WTC11 (cell line): ENCODE measurements at regions not wholly inside any gene's neighbourhood (a gene's known extent, or its start where the extent isn't known, plus 50 kb on each side); places are given as distances from the start of the nearest gene placed in this dataset.

Source experiments
- CTCF ChIP-seq: fragments of 200-600 bp; IDR thresholded peaks from 2 replicates; pipeline ENCODE4 v1.8.0; 2022; ENCODE audit warnings: antibody characterized with exemption
- ETV6 ChIP-seq: sonication (generic); formaldehyde crosslinking; IDR thresholded peaks from 2 replicates; pipeline ENCODE4 v1.8.1; 2022; ENCODE audit warnings: mild to moderate bottlenecking, missing genetic modification reagents
- TF ChIP-seq, protein P1 (sequence below): sonication (generic); formaldehyde crosslinking; IDR thresholded peaks from 2 replicates; pipeline ENCODE4 v1.8.1; 2022; ENCODE audit warnings: low read depth, mild to moderate bottlenecking, moderate library complexity, missing genetic modification reagents, borderline replicate concordance

- TF ChIP-seq CTCF, result no peak
- TF ChIP-seq, protein P1, sequence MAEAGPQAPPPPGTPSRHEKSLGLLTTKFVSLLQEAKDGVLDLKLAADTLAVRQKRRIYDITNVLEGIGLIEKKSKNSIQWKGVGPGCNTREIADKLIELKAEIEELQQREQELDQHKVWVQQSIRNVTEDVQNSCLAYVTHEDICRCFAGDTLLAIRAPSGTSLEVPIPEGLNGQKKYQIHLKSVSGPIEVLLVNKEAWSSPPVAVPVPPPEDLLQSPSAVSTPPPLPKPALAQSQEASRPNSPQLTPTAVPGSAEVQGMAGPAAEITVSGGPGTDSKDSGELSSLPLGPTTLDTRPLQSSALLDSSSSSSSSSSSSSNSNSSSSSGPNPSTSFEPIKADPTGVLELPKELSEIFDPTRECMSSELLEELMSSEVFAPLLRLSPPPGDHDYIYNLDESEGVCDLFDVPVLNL (CRISPR knock-in tag), result no peak
- TF ChIP-seq ETV6 (CRISPR knock-in tag), result no peak
Measured at GRCh38 chr2:221981912-221982470, 316.8 kb downstream of the PAX3 start.
